ENCODE measurements at regions not wholly inside any gene's neighbourhood (a gene's known extent, or its start where the extent isn't known, plus 50 kb on each side); places are given as distances from the start of the nearest gene placed in this dataset.
A peak's percentile ranks its signal among the peaks of the same experiment; 100 is the strongest.

GRCh38 chr1:55338448-55338820, 123.3 kb upstream of the USP24 start:
- DNase-seq (ENCODE audit: low spot score): no peak
- Histone ChIP-seq H2BK15ac (ENCODE audit: low read length) (no peak overlapping the region), H3K9ac (ENCODE audit: low read depth, low read length, poor library complexity) (no peak overlapping the region), H3K79me1 (ENCODE audit: low read depth, low read length) (no peaks in the 10 kb centered on the region), H4K8ac (ENCODE audit: low read depth, low read length) (no peak overlapping the region), H2AK5ac (ENCODE audit: low read depth, low read length) (no peak overlapping the region), H2BK120ac (ENCODE audit: low read depth, low read length) (no peak overlapping the region), H3K14ac (ENCODE audit: low read length) (no peak overlapping the region), H3K4me1 (ENCODE audit: control insufficient read depth in 2 of 2, insufficient read depth in 1 of 2, low read depth in 1 of 2, low read length in 2 of 2) (no peaks in the 10 kb centered on the region), H3K18ac (ENCODE audit: low read length) (no peak overlapping the region), H3K27me3 (ENCODE audit: control insufficient read depth in 3 of 3, insufficient read depth in 3 of 3, low read depth in 1 of 3, low read length in 3 of 3) (no peaks in the 10 kb centered on the region), H3K9me3 (replicated peaks in 1 of 2; ENCODE audit: control insufficient read depth in 2 of 2, insufficient read depth in 1 of 2, low read depth in 1 of 2, low read length in 2 of 2) (peaks cover 0 to 5% of the 10 kb centered on the region in 2 donors), H3K4me3 (ENCODE audit: low read length in 2 of 2) (no peak overlapping the region), H2BK12ac (ENCODE audit: low read length) (no peak overlapping the region), H2AFZ (ENCODE audit: low read length) (no peak overlapping the region), H3K23ac (ENCODE audit: low read depth, low read length, poor library complexity) (no peak overlapping the region), H3K4me2 (ENCODE audit: insufficient read depth, low read length, poor library complexity, severe bottlenecking) (no peak overlapping the region), H3K27ac (replicated peaks; ENCODE audit: low read length) (no peak overlapping the region), H3K36me3 (replicated peaks in 1 of 2; ENCODE audit: control insufficient read depth in 2 of 2, insufficient read depth in 2 of 2, low read length in 2 of 2) (no peaks in the 10 kb centered on the region), H2BK5ac (ENCODE audit: low read length) (no peak overlapping the region), H4K91ac (ENCODE audit: low read depth, low read length, poor library complexity) (no peak overlapping the region), H3K4ac (ENCODE audit: low read length) (no peak overlapping the region)
- no CpG with 5 or more reads among the region's 3 CpGs for WGBS, 2 donors (ENCODE audit: extremely low coverage in 2 of 2, insufficient read length in 2 of 2, insufficient replicate concordance in 1 of 2)

GRCh38 chr1:55337801-55338447, 122.8 kb upstream of the USP24 start:
- Histone ChIP-seq H4K8ac (ENCODE audit: low read depth, low read length) (no peak overlapping the region), H2BK12ac (ENCODE audit: low read length) (no peak overlapping the region), H3K4ac (ENCODE audit: low read length) (no peak overlapping the region), H2BK120ac (ENCODE audit: low read depth, low read length) (no peak overlapping the region), H3K9me3 (replicated peaks in 1 of 2; ENCODE audit: control insufficient read depth in 2 of 2, insufficient read depth in 1 of 2, low read depth in 1 of 2, low read length in 2 of 2) (peaks cover 0 to 5% of the 10 kb centered on the region in 2 donors), H3K79me1 (ENCODE audit: low read depth, low read length) (no peaks in the 10 kb centered on the region), H2BK15ac (ENCODE audit: low read length) (no peak overlapping the region), H2AFZ (ENCODE audit: low read length) (peak overlapping the region; percentile 51), H2BK5ac (ENCODE audit: low read length) (no peak overlapping the region), H4K91ac (ENCODE audit: low read depth, low read length, poor library complexity) (no peak overlapping the region), H3K27me3 (ENCODE audit: control insufficient read depth in 3 of 3, insufficient read depth in 3 of 3, low read depth in 1 of 3, low read length in 3 of 3) (no peaks in the 10 kb centered on the region), H3K4me1 (ENCODE audit: control insufficient read depth in 2 of 2, insufficient read depth in 1 of 2, low read depth in 1 of 2, low read length in 2 of 2) (no peaks in the 10 kb centered on the region), H3K36me3 (replicated peaks in 1 of 2; ENCODE audit: control insufficient read depth in 2 of 2, insufficient read depth in 2 of 2, low read length in 2 of 2) (no peaks in the 10 kb centered on the region), H3K27ac (replicated peaks; ENCODE audit: low read length) (no peak overlapping the region), H3K4me3 (ENCODE audit: low read length in 2 of 2) (no peak overlapping the region), H3K23ac (ENCODE audit: low read depth, low read length, poor library complexity) (no peak overlapping the region), H3K18ac (ENCODE audit: low read length) (peak overlapping the region; percentile 17), H3K14ac (ENCODE audit: low read length) (no peak overlapping the region), H3K4me2 (ENCODE audit: insufficient read depth, low read length, poor library complexity, severe bottlenecking) (no peak overlapping the region), H3K9ac (ENCODE audit: low read depth, low read length, poor library complexity) (no peak overlapping the region), H2AK5ac (ENCODE audit: low read depth, low read length) (no peak overlapping the region)
- WGBS, 2 donors (ENCODE audit: extremely low coverage in 2 of 2, insufficient read length in 2 of 2, insufficient replicate concordance in 1 of 2): no CpG with 5 or more reads among the region's 5 CpGs
- peak; percentile 18 for DNase-seq (ENCODE audit: low spot score)

DNA sequence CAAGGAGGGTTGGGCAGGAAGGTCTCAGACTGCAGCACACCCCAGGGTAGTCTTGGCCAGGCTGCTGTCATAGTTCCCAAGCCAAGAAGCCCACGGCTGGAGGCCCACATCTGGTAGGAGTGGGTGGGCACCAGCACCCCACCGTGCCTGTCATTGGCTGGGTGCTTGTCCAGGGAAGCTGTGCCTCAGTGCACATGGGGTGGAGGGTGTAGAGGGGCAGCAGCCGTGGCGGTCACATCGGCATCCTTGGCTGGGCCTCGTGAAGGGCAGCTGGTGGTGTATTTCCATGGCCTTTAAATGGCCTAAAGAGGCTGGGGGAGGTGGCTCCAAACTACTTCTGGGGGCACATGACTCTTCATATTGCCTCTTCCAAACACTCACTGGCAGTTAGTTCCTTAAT, 119.6 kb upstream of the USP24 start:
- Histone ChIP-seq H2BK15ac (ENCODE audit: low read length) (no peak overlapping the region), H2BK12ac (ENCODE audit: low read length) (no peak overlapping the region), H3K4me3 (ENCODE audit: low read length in 2 of 2) (no peak overlapping the region), H3K4me1 (ENCODE audit: control insufficient read depth in 2 of 2, insufficient read depth in 1 of 2, low read depth in 1 of 2, low read length in 2 of 2) (no peaks in the 10 kb centered on the region), H4K8ac (ENCODE audit: low read depth, low read length) (no peak overlapping the region), H3K4ac (ENCODE audit: low read length) (no peak overlapping the region), H2BK5ac (ENCODE audit: low read length) (no peak overlapping the region), H3K79me1 (ENCODE audit: low read depth, low read length) (no peaks in the 10 kb centered on the region), H2AK5ac (ENCODE audit: low read depth, low read length) (peak overlapping the region; percentile 24), H3K9ac (ENCODE audit: low read depth, low read length, poor library complexity) (no peak overlapping the region), H3K4me2 (ENCODE audit: insufficient read depth, low read length, poor library complexity, severe bottlenecking) (no peak overlapping the region), H3K27ac (replicated peaks; ENCODE audit: low read length) (no peak overlapping the region), H3K18ac (ENCODE audit: low read length) (no peak overlapping the region), H2BK120ac (ENCODE audit: low read depth, low read length) (no peak overlapping the region), H3K14ac (ENCODE audit: low read length) (peak overlapping the region; percentile 91), H3K9me3 (replicated peaks in 1 of 2; ENCODE audit: control insufficient read depth in 2 of 2, insufficient read depth in 1 of 2, low read depth in 1 of 2, low read length in 2 of 2) (peaks cover 0 to 2% of the 10 kb centered on the region in 2 donors), H3K23ac (ENCODE audit: low read depth, low read length, poor library complexity) (no peak overlapping the region), H2AFZ (ENCODE audit: low read length) (no peak overlapping the region), H3K36me3 (replicated peaks in 1 of 2; ENCODE audit: control insufficient read depth in 2 of 2, insufficient read depth in 2 of 2, low read length in 2 of 2) (no peaks in the 10 kb centered on the region), H4K91ac (ENCODE audit: low read depth, low read length, poor library complexity) (no peak overlapping the region), H3K27me3 (ENCODE audit: control insufficient read depth in 3 of 3, insufficient read depth in 3 of 3, low read depth in 1 of 3, low read length in 3 of 3) (no peaks in the 10 kb centered on the region)
- no peak for DNase-seq (ENCODE audit: low spot score)
- WGBS, 2 donors (ENCODE audit: extremely low coverage in 2 of 2, insufficient read length in 2 of 2, insufficient replicate concordance in 1 of 2): no CpG with 5 or more reads among the region's 6 CpGs

- no peaks in the 10 kb centered on the region for H3K36me3 ChIP-seq (replicated peaks in 1 of 2; ENCODE audit: control insufficient read depth in 2 of 2, insufficient read depth in 2 of 2, low read length in 2 of 2)
- H3K4ac ChIP-seq (ENCODE audit: low read length): no peak overlapping the region
- H2BK120ac ChIP-seq (ENCODE audit: low read depth, low read length): no peak overlapping the region
- H4K8ac ChIP-seq (ENCODE audit: low read depth, low read length): no peak overlapping the region
- H3K9me3 ChIP-seq (replicated peaks in 1 of 2; ENCODE audit: control insufficient read depth in 2 of 2, insufficient read depth in 1 of 2, low read depth in 1 of 2, low read length in 2 of 2): no peaks in the 10 kb centered on the region
- no peak overlapping the region for H2AK5ac ChIP-seq (ENCODE audit: low read depth, low read length)
- H3K79me1 ChIP-seq (ENCODE audit: low read depth, low read length): no peaks in the 10 kb centered on the region
- H3K14ac ChIP-seq (ENCODE audit: low read length): no peak overlapping the region
- no peak overlapping the region for H2BK5ac ChIP-seq (ENCODE audit: low read length)
- no peak overlapping the region for H2AFZ ChIP-seq (ENCODE audit: low read length)
- H3K23ac ChIP-seq (ENCODE audit: low read depth, low read length, poor library complexity): no peak overlapping the region
- no peaks in the 10 kb centered on the region for H3K4me1 ChIP-seq (ENCODE audit: control insufficient read depth in 2 of 2, insufficient read depth in 1 of 2, low read depth in 1 of 2, low read length in 2 of 2)
- H3K4me3 ChIP-seq (ENCODE audit: low read length in 2 of 2): no peak overlapping the region
- no peak overlapping the region for H3K4me2 ChIP-seq (ENCODE audit: insufficient read depth, low read length, poor library complexity, severe bottlenecking)
- H3K27ac ChIP-seq (replicated peaks; ENCODE audit: low read length): no peak overlapping the region
- no CpG with 5 or more reads among the region's 3 CpGs for WGBS, 2 donors (ENCODE audit: extremely low coverage in 2 of 2, insufficient read length in 2 of 2, insufficient replicate concordance in 1 of 2)
- no peak overlapping the region for H3K18ac ChIP-seq (ENCODE audit: low read length)
- no peak overlapping the region for H2BK15ac ChIP-seq (ENCODE audit: low read length)
- no peaks in the 10 kb centered on the region for H3K27me3 ChIP-seq (ENCODE audit: control insufficient read depth in 3 of 3, insufficient read depth in 3 of 3, low read depth in 1 of 3, low read length in 3 of 3)
- H3K9ac ChIP-seq (ENCODE audit: low read depth, low read length, poor library complexity): no peak overlapping the region
- H4K91ac ChIP-seq (ENCODE audit: low read depth, low read length, poor library complexity): no peak overlapping the region
- no peak overlapping the region for H2BK12ac ChIP-seq (ENCODE audit: low read length)
- no peak for DNase-seq (ENCODE audit: low spot score)
Observed at GRCh38 chr1:55334160-55334559, 119.0 kb upstream of the USP24 start.

All from neuronal stem cell (in vitro differentiated cells).